Large intestine (tissue), 3 donors: ENCODE measurements at regions not wholly inside any gene's neighbourhood (a gene's known extent, or its start where the extent isn't known, plus 50 kb on each side); places are given as distances from the start of the nearest gene placed in this dataset.

ENCODE experiments used
- DNase-seq, 2 donors: peaks; one replicate each; pipeline versions ENCODE4 v3.0.0 to v3.0.0-alpha.2; 2013
- H3K27ac ChIP-seq: one replicate; pipeline ENCODE4 v1.5.1; 2013; ENCODE audit warnings: low read length
- H3K27me3 ChIP-seq: 2 replicates; pipeline ENCODE4 v1.6.1; 2013; ENCODE audit warnings: low read length; ENCODE audit not compliant: control insufficient read depth, insufficient read depth
- H3K36me3 ChIP-seq: 2 replicates; pipeline ENCODE4 v1.6.1; 2013; ENCODE audit warnings: low read length; ENCODE audit not compliant: control insufficient read depth, insufficient read depth
- H3K4me1 ChIP-seq: one replicate; pipeline ENCODE4 v1.6.1; 2013; ENCODE audit warnings: low read length; ENCODE audit not compliant: control insufficient read depth, insufficient read depth
- H3K4me3 ChIP-seq: one replicate; pipeline ENCODE4 v1.5.1; 2013; ENCODE audit warnings: low read length
- H3K9me3 ChIP-seq: one replicate; pipeline ENCODE4 v1.6.1; 2013; ENCODE audit warnings: mild to moderate bottlenecking, low read depth, low read length, moderate library complexity; ENCODE audit not compliant: control insufficient read depth
- WGBS: methylation state at CpG from one replicate; pipeline ENCODE4 v1.1.5; 2013; ENCODE audit warnings: low lambda C conversion rate; ENCODE audit not compliant: insufficient coverage; 5-methylcytosine and 5-hydroxymethylcytosine counted together

- Histone ChIP-seq H3K9me3 (no peaks in the 10 kb centered on the region), H3K4me3 (no peak overlapping the region), H3K4me1 (peaks cover 3% of the 10 kb centered on the region), H3K27ac (no peak overlapping the region), H3K27me3 (no peaks in the 10 kb centered on the region), H3K36me3 (no peaks in the 10 kb centered on the region)
- DNase-seq: peak; percentile 10 to 41
- no CpG with 5 or more reads among the region's 3 CpGs for WGBS
Observed at GRCh38 chr11:128365044-128365443, 222.3 kb downstream of the ETS1 start.

GRCh38 chr11:128361451-128362020 is 225.8 kb downstream of the ETS1 start:
- no peaks in the 10 kb centered on the region for H3K27me3 ChIP-seq
- no peak overlapping the region for H3K27ac ChIP-seq
- H3K4me1 ChIP-seq: peaks cover 3% of the 10 kb centered on the region
- no peaks in the 10 kb centered on the region for H3K36me3 ChIP-seq
- H3K9me3 ChIP-seq: no peaks in the 10 kb centered on the region
- H3K4me3 ChIP-seq: no peak overlapping the region
- no CpG with 5 or more reads among the region's 8 CpGs for WGBS
- DNase-seq: peak; percentile 23 to 59

GRCh38 chr11:128359515-128359914 is 227.8 kb downstream of the ETS1 start:
- DNase-seq: no peak
- Histone ChIP-seq H3K27ac (no peak overlapping the region), H3K4me3 (no peak overlapping the region), H3K4me1 (peaks cover 3% of the 10 kb centered on the region), H3K36me3 (no peaks in the 10 kb centered on the region), H3K27me3 (no peaks in the 10 kb centered on the region), H3K9me3 (no peaks in the 10 kb centered on the region)
- WGBS: 93% methylated on average over 3 of the region's 3 CpGs

GRCh38 chr11:128357073-128357472 is 230.3 kb downstream of the ETS1 start:
- H3K27me3 ChIP-seq: no peaks in the 10 kb centered on the region
- no peak overlapping the region for H3K27ac ChIP-seq
- H3K36me3 ChIP-seq: no peaks in the 10 kb centered on the region
- H3K4me1 ChIP-seq: peaks cover 3% of the 10 kb centered on the region
- DNase-seq: no peak
- 78% methylated on average over 2 of the region's 5 CpGs for WGBS
- no peaks in the 10 kb centered on the region for H3K9me3 ChIP-seq
- H3K4me3 ChIP-seq: no peak overlapping the region

- Histone ChIP-seq H3K36me3 (no peaks in the 10 kb centered on the region), H3K27me3 (no peaks in the 10 kb centered on the region), H3K4me3 (no peak overlapping the region), H3K4me1 (no peaks in the 10 kb centered on the region), H3K9me3 (no peaks in the 10 kb centered on the region), H3K27ac (no peak overlapping the region)
- no peak for DNase-seq
- WGBS: no CpG with 5 or more reads among the region's 2 CpGs
Observed at GRCh38 chr11:128355558-128355957, 231.8 kb downstream of the ETS1 start.

GRCh38 chr11:128354476-128354875 is 232.9 kb downstream of the ETS1 start:
- no peak for DNase-seq
- H3K4me1 ChIP-seq: no peaks in the 10 kb centered on the region
- H3K27me3 ChIP-seq: no peaks in the 10 kb centered on the region
- H3K36me3 ChIP-seq: no peaks in the 10 kb centered on the region
- WGBS: 100% methylated on average over 1 of the region's 2 CpGs
- no peak overlapping the region for H3K27ac ChIP-seq
- H3K4me3 ChIP-seq: no peak overlapping the region
- H3K9me3 ChIP-seq: no peaks in the 10 kb centered on the region

GRCh38 chr11:128351168-128351567 is 236.2 kb downstream of the ETS1 start:
- Histone ChIP-seq H3K27me3 (no peaks in the 10 kb centered on the region), H3K36me3 (no peaks in the 10 kb centered on the region), H3K4me3 (no peak overlapping the region), H3K4me1 (no peaks in the 10 kb centered on the region), H3K9me3 (no peaks in the 10 kb centered on the region), H3K27ac (no peak overlapping the region)
- DNase-seq: no peak
- WGBS: 93% methylated on average over 2 of the region's 6 CpGs

GRCh38 chr11:128349650-128350299 is 237.6 kb downstream of the ETS1 start:
- Histone ChIP-seq H3K27ac (no peak overlapping the region), H3K4me3 (no peak overlapping the region), H3K9me3 (no peaks in the 10 kb centered on the region), H3K27me3 (no peaks in the 10 kb centered on the region), H3K4me1 (no peaks in the 10 kb centered on the region), H3K36me3 (no peaks in the 10 kb centered on the region)
- DNase-seq: no peak
- WGBS: no CpG with 5 or more reads among the region's 6 CpGs

- no peaks in the 10 kb centered on the region for H3K36me3 ChIP-seq
- no peak overlapping the region for H3K27ac ChIP-seq
- WGBS: 20% methylated on average over 1 of the region's 3 CpGs
- H3K4me1 ChIP-seq: peaks cover 5% of the 10 kb centered on the region
- DNase-seq: peak; percentile 50 to 86
- no peaks in the 10 kb centered on the region for H3K27me3 ChIP-seq
- no peaks in the 10 kb centered on the region for H3K9me3 ChIP-seq
- no peak overlapping the region for H3K4me3 ChIP-seq
Observed at GRCh38 chr11:128346804-128347203, 240.6 kb downstream of the ETS1 start.

GRCh38 chr11:128345316-128345715 is 242.0 kb downstream of the ETS1 start:
- no peak overlapping the region for H3K4me3 ChIP-seq
- no CpG with 5 or more reads among the region's 3 CpGs for WGBS
- H3K27me3 ChIP-seq: no peaks in the 10 kb centered on the region
- no peaks in the 10 kb centered on the region for H3K36me3 ChIP-seq
- no peak overlapping the region for H3K27ac ChIP-seq
- H3K4me1 ChIP-seq: peaks cover 5% of the 10 kb centered on the region
- no peak for DNase-seq
- no peaks in the 10 kb centered on the region for H3K9me3 ChIP-seq

GRCh38 chr11:128343870-128344269 is 243.5 kb downstream of the ETS1 start:
- Histone ChIP-seq H3K27me3 (no peaks in the 10 kb centered on the region), H3K36me3 (no peaks in the 10 kb centered on the region), H3K4me3 (no peak overlapping the region), H3K27ac (no peak overlapping the region), H3K4me1 (peaks cover 5% of the 10 kb centered on the region), H3K9me3 (no peaks in the 10 kb centered on the region)
- DNase-seq: no peak
- no CpG with 5 or more reads among the region's 4 CpGs for WGBS
